GM12873 (cell line): ENCODE measurements at regions not wholly inside any gene's neighbourhood (a gene's known extent, or its start where the extent isn't known, plus 50 kb on each side); places are given as distances from the start of the nearest gene placed in this dataset.

Experiments
- CTCF ChIP-seq: IDR thresholded peaks from 2 replicates; pipeline ENCODE4 v1.5.1; 2012; ENCODE audit warnings: low read depth, mild to moderate bottlenecking, moderate library complexity, low read length, control low read depth; ENCODE audit not compliant: insufficient read depth; ENCODE audit errors: missing control alignments

GRCh38 chr10:130887170-130887569, 424.4 kb downstream of the TCERG1L start:
- no peak for TF ChIP-seq CTCF

- TF ChIP-seq CTCF, result no peak
Observed at GRCh38 chr10:130888493-130888892, 423.0 kb downstream of the TCERG1L start.

GRCh38 chr10:130889240-130889639, 422.3 kb downstream of the TCERG1L start:
- no peak for TF ChIP-seq CTCF

GRCh38 chr10:130889780-130890179, 421.7 kb downstream of the TCERG1L start:
- no peak for TF ChIP-seq CTCF

DNA sequence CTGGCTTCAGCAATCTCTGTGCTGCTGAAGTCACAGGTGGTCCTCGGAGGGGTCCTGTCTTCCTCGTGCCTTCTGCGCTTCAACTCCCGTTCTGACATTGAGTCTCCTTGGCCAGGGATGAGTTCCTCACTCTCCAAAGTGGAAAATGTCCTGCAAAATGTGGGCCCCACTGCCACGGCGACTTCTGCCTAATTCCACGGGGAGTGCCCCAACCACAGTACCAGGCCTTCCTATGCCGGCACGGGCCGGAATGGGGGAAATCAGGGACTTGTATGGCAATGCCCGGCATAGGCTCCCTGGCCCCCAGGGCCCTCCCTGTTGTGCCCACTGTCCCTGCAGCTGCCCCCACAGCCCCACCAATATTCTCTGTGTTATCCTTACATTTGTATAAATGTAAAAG, 420.5 kb downstream of the TCERG1L start:
- TF ChIP-seq CTCF, result no peak

DNA sequence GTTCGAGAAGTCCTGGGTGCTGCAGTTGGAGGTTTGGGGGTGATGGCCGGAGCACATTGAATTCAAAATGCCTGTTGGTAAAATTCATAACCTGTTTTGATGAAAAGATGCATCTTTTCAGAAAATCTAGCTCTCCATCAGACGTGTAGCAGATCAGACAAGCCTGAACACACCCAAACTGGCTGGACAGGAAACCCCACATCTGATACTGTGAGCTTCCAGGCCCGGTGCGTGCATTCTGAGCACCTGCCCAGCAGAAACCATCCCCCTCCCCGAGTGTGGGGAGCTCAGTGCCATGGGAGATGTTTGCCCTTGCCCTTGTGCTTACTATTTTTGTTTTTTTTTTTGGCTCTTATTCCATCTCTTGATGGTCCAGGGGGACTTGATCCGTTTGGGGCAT, 417.1 kb downstream of the TCERG1L start:
- no peak for TF ChIP-seq CTCF

GRCh38 chr10:130895161-130895560, 416.4 kb downstream of the TCERG1L start:
- no peak for TF ChIP-seq CTCF
